ENCODE measurements at regions not wholly inside any gene's neighbourhood (a gene's known extent, or its start where the extent isn't known, plus 50 kb on each side); places are given as distances from the start of the nearest gene placed in this dataset.

GRCh38 chr10:113987156-113987555 lies 56.5 kb upstream of the ADRB1 start:
- WGBS (ENCODE audit: insufficient coverage), result no CpG with 5 or more reads among the region's 3 CpGs

GRCh38 chr10:113987805-113988204 lies 55.9 kb upstream of the ADRB1 start:
- H3K9ac ChIP-seq (ENCODE audit: low read length), result no peak overlapping the region
- WGBS (ENCODE audit: insufficient coverage), result 64% methylated on average over 2 of the region's 2 CpGs
- CTCF ChIA-PET, result no interaction called here
- H3K27me3 ChIP-seq (replicated peaks in 1 of 4; ENCODE audit: control extremely low read depth in 1 of 4, control insufficient read depth in 3 of 4, insufficient read depth in 4 of 4, low read length in 3 of 4), result peaks cover 0 to 3% (median 0%) of the 10 kb centered on the region in 4 experiments
- intact Hi-C loops (cut with micrococcal nuclease), result no loop called here
- DNase-seq (no peak), ATAC-seq (ENCODE audit: low read depth) (no peak)
- no peaks in the 10 kb centered on the region for H3K36me3 ChIP-seq (replicated peaks in 1 of 2; ENCODE audit: control extremely low read depth in 1 of 2, control insufficient read depth in 1 of 2, extremely low read depth in 1 of 2, insufficient read depth in 2 of 2, low read length in 1 of 2)
- no peak overlapping the region for H3K27ac Mint-ChIP-seq
- no peak overlapping the region for H3K4me3 Mint-ChIP-seq
- no peak overlapping the region for H3K27ac ChIP-seq (ENCODE audit: low read length in 2 of 2)
- peaks cover 19% of the 10 kb centered on the region for H3K27me3 Mint-ChIP-seq
- peaks cover 0 to 9% (median 4%) of the 10 kb centered on the region in 3 donors for H3K9me3 ChIP-seq (ENCODE audit: control extremely low read depth in 1 of 3, control insufficient read depth in 2 of 3, insufficient read depth in 1 of 3, low read length in 2 of 3)
- POLR2A ChIA-PET, result no interaction called here
- H3K9me3 Mint-ChIP-seq (ENCODE audit: insufficient read depth), result peaks cover 9% of the 10 kb centered on the region
- H3K4me1 Mint-ChIP-seq, result peaks cover 10% of the 10 kb centered on the region
- no peak for TF ChIP-seq CTCF (IDR thresholded peaks at IDR 0.05)
- H3K4me1 ChIP-seq (ENCODE audit: control insufficient read depth in 2 of 2, insufficient read depth in 2 of 2, low read length in 2 of 2), result peaks cover 2 to 4% of the 10 kb centered on the region in 2 donors
- no peak overlapping the region for H3K4me2 ChIP-seq (replicated peaks; ENCODE audit: low read depth, low read length, poor library complexity, severe bottlenecking)
- no peaks in the 10 kb centered on the region for H4K20me1 ChIP-seq (ENCODE audit: control insufficient read depth, insufficient read depth, low read length, poor library complexity, severe bottlenecking)
- no peak overlapping the region for H2AFZ ChIP-seq (ENCODE audit: insufficient read depth, low read depth, low read length, poor library complexity, severe bottlenecking)
- no peak overlapping the region for H3K4me3 ChIP-seq (ENCODE audit: control extremely low read depth in 1 of 5, extremely low read depth in 1 of 5, insufficient read depth in 1 of 5, low read depth in 2 of 5, low read length in 4 of 5)
- H3K79me2 ChIP-seq (ENCODE audit: control insufficient read depth, insufficient read depth, low read length), result no peaks in the 10 kb centered on the region

More at GRCh38 chr10:113987156-113987555, 56.5 kb upstream of the ADRB1 start:
- H3K27ac ChIP-seq (ENCODE audit: low read length in 2 of 2), result no peak overlapping the region
- POLR2A ChIA-PET, result no interaction called here
- Mint-ChIP-seq H3K4me1 (peaks cover 8% of the 10 kb centered on the region), H3K9me3 (ENCODE audit: insufficient read depth) (peaks cover 9% of the 10 kb centered on the region), H3K4me3 (no peak overlapping the region), H3K27me3 (peaks cover 17% of the 10 kb centered on the region), H3K27ac (no peak overlapping the region)
- H3K4me2 ChIP-seq (replicated peaks; ENCODE audit: low read depth, low read length, poor library complexity, severe bottlenecking), result no peak overlapping the region
- no peak for TF ChIP-seq EZH2 (IDR thresholded peaks at IDR 0.05; ENCODE audit: borderline replicate concordance, insufficient read depth, low read depth, low read length, poor library complexity, severe bottlenecking)
- TF ChIP-seq CTCF (IDR thresholded peaks at IDR 0.05), result no peak
- no peak overlapping the region for H2AFZ ChIP-seq (ENCODE audit: insufficient read depth, low read depth, low read length, poor library complexity, severe bottlenecking)
- H3K36me3 ChIP-seq (replicated peaks in 1 of 2; ENCODE audit: control extremely low read depth in 1 of 2, control insufficient read depth in 1 of 2, extremely low read depth in 1 of 2, insufficient read depth in 2 of 2, low read length in 1 of 2), result no peaks in the 10 kb centered on the region
- peaks cover 0 to 9% (median 4%) of the 10 kb centered on the region in 3 donors for H3K9me3 ChIP-seq (ENCODE audit: control extremely low read depth in 1 of 3, control insufficient read depth in 2 of 3, insufficient read depth in 1 of 3, low read length in 2 of 3)
- DNase-seq (no peak), ATAC-seq (ENCODE audit: low read depth) (no peak)
- CTCF ChIA-PET, result no interaction called here
- H3K27me3 ChIP-seq (replicated peaks in 1 of 4; ENCODE audit: control extremely low read depth in 1 of 4, control insufficient read depth in 3 of 4, insufficient read depth in 4 of 4, low read length in 3 of 4), result no peaks in the 10 kb centered on the region
- peaks cover 3 to 7% of the 10 kb centered on the region in 2 donors for H3K4me1 ChIP-seq (ENCODE audit: control insufficient read depth in 2 of 2, insufficient read depth in 2 of 2, low read length in 2 of 2)
- no peaks in the 10 kb centered on the region for H4K20me1 ChIP-seq (ENCODE audit: control insufficient read depth, insufficient read depth, low read length, poor library complexity, severe bottlenecking)
- H3K9ac ChIP-seq (ENCODE audit: low read length), result no peak overlapping the region
- H3K4me3 ChIP-seq (ENCODE audit: control extremely low read depth in 1 of 5, extremely low read depth in 1 of 5, insufficient read depth in 1 of 5, low read depth in 2 of 5, low read length in 4 of 5), result no peak overlapping the region
- intact Hi-C loops (cut with micrococcal nuclease), result no loop called here
- H3K79me2 ChIP-seq (ENCODE audit: control insufficient read depth, insufficient read depth, low read length), result no peaks in the 10 kb centered on the region
